ENCODE measurements at regions not wholly inside any gene's neighbourhood (a gene's known extent, or its start where the extent isn't known, plus 50 kb on each side); places are given as distances from the start of the nearest gene placed in this dataset.

DNA sequence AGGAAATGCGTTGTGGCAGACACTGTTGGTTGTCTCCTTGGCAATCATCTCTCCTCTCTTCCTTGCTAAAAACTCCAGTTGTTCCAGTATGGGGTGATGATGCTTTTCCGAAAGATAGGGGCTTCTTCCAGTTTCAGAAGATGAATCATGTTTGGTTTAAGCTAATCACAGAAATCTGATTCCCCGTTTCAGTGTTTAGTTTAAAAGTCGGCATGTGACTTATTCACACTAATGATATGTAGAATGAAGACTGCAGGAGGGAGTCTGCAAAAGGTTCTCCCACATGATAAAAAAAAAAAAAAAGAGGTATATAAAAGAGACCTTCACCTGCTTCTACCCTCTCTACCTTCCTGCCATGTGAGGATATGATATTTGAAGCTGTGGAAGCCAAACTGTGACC lies 239.0 kb upstream of the SIX2 start:
- DNase-seq: no peak

DNA sequence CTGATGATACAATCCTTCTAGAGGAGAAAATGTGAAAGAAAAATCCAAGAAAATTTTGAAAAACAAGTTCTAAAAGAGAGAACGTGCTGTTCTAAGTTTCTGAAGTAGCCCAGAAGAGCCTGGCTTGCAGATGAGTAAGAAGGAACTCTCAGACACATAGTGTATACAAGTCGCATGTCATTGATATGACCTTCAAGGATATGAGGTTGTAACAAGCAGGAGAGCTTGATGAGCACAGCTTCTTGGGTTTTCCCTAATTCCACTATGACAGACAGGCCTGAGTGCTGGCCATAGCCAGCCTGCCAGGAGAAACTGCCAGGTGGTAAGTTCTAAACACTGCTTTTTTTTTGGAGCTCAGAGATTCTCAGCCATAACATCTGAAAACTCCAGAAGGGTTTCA lies 235.7 kb upstream of the SIX2 start:
- DNase-seq: no peak

DNA sequence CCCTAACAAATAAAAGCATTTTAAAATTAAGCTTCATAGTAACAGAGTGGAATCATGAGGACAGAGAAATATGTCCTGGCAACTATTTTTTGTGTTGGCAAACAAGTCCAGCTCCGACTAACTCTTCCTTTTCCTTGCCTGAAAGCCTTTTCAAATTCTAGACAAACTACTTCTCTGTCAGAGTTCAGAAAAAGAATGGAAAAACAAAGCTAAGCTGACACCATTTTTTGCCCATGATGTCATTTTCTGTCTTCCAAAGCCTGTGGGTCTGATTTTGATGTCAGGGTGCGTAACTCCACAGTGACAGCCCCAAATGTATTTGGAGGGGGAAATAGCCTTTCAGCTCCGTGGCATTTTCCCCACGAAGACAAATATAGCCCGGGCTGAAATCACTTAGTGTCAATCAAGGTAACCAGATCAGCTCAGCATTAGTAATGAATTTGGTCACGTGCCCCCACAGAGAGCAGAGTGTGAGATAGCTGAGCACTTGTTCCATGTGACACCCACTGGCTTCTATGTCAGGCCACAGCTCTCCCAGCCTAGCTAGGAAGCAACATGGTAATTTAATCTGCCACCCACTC lies 233.0 kb upstream of the SIX2 start:
- DNase-seq: peak; percentile 29 to 35

DNA sequence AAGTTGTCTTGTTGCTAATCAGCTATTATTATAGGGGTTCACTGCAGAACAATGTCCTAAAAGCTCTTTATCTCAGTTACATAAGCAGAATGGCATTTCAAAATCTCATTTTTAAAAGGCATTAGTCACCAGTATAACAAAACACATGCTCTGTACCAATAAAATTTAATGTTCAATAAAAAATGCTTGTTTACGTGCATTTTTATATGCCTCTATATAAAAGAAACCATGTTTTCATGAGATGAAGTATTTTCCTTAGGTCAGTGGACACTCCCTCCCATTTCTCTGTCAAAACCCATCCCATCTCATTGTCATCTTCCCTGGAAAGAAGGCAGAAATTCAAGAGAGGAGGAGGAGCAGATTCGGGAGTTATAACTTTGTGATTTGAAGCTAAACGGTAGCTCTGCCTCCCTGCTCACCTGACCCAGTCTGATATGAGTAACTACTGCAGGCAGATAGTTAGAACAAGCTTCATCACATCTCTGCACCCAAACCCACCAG lies 231.9 kb upstream of the SIX2 start:
- no peak for DNase-seq

DNA sequence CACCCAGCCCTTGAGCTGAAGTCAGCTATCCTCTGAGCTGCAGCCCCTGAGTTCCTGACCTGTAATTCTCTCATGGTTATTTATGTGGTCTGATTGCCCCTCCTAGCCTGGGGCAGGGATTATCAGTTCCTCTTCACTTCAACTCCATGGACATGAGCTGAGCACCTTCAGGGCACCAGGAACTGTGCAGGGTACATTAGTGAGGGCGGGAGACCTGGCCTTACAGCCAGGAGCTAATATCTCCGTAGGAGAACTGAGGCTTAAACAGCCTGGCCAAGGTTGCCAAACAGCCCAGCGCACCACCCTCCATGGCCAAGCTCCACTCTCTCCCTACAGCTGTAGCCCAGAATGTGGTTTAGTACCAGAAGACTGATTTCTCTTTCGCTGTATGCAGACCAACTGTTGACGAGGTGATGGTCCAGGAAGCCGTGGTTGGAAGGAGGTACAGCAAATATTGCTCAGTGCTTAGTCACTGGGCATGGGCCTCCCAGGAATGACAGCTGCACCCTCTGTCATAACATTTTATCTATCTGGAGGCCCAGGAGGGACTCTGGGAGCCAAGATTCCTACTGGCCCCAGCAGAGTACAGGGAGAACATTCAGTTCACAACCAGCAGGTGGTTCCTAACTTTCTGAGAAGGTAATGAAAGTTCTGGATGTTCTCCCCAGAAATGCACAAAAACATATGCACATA lies 228.7 kb upstream of the SIX2 start:
- peak; percentile 79 for DNase-seq

DNA sequence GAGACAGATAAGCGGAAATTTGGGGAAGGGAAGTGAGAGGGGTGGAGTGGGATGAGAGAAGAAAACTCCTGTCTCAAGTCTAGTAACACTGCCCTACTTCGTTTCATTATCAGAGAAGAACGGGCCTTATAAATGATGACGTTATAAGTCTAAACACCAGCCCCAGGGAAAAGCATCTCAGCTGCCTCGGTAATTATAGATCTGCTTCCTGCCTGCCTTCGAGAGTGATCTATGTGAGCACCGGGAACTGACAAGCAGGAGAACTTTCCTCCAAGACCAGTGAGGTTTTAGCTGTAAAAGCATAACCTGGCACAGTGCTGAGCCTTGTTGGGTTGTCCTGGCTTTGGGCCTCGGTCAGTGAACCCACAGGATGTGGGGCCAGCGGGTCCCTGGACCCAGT lies 227.9 kb upstream of the SIX2 start:
- peak; percentile 42 to 61 for DNase-seq

DNA sequence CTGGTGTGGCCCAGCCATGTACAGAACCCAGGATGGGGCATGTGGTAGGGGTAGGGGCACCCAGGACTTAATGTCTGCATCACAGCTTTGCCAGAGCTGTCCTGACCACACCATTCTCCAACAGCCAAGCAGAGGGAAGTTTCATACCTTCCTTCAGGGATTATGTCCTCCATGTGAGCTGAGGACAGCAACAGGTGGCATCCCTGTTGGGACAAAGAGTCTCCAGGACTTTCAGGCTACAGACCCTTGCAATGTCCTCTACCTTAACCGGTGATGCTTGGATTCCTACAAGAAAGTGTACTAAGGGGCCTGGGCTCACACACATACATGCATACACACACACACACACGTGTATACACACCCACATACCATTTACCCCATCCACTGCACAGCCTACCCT lies 227.0 kb upstream of the SIX2 start:
- DNase-seq: no peak

DNA sequence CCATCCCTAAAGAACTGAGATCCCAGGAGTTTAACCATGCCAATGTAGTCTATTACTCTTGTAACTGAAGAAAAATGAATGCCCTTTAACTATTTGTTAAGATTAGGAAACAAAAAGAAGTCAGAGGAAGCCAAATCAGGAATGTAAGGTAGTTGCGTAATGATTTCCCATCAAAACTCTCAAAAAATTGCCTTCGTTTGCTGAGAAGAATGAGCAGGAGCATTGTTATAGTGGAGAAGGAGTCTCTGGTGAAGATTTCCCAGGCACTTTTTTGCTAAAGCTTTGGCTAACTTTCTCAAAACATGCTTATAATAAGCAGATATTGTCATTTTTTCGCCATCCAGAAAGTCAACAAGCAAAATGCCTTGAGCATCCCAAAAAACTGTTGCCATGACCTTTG lies 224.0 kb upstream of the SIX2 start:
- no peak for DNase-seq

DNA sequence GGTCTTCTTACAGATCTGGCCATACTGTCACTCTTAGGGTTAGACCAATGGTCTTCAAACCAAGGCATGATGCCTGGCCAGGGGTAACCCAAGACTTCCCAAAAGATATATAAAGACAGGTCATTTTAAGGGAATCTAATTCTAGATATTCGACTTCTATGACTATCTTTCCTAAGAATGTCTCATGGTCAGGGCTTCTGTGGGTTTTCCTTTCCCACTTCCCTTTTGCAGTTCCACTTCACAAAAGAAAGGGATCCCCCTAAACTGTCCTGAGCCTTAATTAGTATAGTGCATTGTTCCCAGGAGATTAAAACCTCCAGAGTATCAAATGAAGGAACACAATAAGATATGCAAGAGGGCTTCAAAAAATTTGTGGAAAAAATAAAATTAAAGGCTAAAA lies 223.6 kb upstream of the SIX2 start:
- no peak for DNase-seq

DNA sequence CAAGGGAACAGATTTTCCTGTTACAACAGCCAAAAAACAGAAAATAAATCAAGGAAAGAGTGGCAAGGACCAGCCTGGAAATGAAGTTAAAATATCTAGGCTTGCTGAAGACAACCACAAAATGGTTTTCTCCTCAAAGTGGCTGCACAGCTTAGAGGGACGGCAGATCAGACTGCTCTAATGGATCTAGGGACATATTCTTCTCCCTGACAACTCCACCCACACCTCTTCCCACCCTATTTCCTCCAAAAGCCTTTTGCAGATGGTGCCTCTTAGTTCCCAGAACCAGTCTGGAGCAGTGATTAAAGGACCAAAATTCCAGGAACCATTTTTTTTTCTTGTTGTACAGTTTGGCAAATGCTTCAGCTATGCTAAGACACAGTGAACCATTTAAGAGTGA lies 220.2 kb upstream of the SIX2 start:
- DNase-seq: no peak

DNA sequence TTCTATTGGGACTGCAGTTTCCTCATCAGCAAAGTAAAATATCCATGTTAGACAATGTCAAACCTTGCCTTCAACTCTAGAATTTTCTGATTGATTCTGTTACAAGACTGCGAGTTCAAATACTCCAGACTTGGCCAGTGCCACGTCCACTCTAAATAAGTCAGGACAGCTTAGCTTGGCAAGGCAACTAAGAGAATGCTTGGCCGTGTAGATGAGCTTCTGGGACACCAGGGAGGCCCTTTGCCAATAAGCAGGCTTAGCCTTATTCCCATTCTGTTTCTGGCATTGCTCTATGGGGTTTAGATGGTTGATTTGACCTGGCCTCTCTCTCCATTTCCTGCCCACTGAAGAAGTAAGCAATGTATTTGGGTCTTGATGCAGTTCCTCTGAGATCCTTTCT lies 218.1 kb upstream of the SIX2 start:
- no peak for DNase-seq

DNA sequence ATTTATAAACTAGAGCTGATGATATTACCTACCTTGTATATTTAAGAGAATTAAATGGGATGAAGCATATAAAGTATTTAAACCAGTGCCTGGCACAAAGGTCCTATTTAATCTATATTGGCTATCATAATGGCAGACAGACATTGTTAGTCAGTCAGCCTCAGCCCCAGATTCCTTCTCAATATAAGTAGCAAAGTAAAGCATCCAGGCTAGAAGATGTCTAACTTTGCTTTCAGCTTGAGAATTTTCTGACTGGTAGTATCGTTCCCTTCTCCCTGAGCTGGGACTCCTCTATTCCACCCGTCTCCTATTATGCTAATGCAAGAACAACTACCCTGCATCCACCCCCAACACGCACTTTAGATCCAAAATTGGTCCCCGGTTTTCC lies 215.7 kb upstream of the SIX2 start:
- no peak for DNase-seq

DNA sequence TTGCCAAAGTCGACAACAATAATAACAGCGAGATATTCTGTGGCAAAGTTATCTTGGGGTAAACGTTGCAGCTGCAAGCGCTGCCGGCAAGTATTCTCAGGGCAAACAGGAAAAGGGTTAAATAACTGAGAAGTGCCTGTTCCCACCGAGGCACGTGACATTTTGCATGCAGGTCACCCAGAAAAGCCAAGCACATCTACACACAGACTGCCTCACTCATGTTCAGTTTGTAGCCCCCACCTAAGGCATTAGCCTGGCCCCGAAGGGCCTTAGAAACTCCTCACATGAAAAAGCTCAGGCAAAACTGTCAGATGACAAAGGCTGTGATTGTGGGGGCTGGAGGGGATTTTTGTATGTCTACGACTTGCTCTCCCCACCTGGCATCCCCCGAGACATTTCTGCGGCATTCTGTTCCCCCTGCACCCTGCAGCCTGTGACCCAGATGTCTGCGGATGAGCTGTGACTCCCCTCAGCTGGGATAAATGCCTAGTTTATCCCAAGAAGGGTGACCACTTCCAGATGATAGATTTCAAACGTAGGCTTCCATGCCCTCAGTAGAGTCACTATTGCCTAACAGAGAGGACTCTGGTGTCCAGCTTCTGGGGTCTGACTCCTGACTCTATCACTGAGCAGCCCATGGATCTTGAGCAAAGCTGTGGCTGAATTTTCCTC lies 215.2 kb upstream of the SIX2 start:
- no peak for DNase-seq

DNA sequence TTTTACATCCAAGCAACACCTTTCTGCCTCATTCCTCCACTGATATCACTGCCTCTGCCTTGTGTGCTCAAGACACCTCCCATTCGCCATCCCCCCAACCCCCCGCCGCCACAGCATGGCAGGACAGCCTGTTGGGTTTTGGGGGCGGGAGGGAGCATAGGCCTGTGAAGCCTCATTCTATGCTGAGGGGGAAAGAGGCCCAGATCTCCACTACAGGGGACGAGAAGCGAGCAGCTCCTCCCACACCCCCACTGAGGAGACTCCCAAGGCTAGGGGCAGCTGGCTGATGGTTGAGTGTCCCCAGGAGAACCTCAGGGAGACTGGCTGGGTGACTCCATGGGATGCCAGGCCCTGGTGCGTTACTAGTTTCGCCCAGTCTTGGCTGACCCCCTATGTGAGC lies 214.3 kb upstream of the SIX2 start:
- no peak for DNase-seq

DNA sequence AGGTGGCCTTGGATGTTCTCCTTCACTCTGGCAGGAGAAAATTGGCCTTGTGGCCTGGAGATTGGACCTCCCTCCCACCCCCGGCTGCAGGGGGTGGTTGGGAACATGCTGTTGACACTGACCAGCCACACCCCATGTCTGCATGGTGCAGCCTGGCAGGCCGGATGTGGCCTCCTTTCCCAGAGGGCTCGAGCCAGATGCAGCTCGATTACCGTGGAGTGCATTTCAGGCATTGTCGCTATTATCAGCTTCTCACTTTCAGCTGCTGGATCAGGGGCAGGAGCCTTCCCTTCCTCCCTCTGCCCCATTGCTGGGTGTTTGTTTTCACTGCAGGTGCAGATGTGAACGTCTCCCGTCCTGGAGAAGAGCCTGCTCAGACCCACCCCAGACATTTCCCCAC lies 211.0 kb upstream of the SIX2 start:
- peak; percentile 78 to 82 for DNase-seq

DNA sequence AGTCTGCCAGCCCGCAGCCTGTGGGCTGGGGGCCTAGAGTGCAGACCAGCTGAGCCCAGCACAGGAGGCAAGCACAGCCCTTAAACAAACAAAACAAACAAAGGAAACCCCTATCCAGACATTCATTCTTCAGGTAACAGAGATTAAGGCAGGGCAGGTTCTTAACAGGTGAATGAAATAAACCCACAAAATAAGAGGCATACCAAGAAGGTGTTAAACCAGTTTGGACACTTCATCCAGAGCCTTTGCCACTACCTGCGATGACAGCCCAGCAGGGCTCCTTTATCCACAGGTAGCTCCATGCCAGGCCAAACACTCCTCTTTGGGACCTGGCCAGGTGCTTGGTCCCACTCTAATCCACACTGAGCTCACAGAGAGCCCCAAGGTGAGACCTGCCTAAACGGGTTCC lies 209.7 kb upstream of the SIX2 start:
- DNase-seq: no peak

DNA sequence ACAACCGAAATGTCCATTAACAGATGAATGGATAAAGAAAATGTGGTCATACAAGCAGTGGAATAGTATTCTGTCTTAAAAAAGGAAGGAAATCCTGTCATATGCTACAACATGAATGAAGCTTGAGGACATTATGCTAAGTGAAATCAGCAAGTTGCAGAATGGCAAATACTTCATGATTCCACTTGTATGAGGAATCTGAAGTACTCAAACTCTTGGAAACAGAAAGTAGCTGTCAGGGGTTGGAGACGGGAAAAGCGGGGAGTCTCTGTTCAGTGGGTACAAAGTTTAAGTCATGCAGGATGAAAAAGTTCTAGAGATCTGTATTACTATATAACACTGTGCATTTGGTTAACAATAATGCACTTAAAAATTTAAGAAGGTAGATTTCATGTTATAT lies 209.0 kb upstream of the SIX2 start:
- DNase-seq: no peak

DNA sequence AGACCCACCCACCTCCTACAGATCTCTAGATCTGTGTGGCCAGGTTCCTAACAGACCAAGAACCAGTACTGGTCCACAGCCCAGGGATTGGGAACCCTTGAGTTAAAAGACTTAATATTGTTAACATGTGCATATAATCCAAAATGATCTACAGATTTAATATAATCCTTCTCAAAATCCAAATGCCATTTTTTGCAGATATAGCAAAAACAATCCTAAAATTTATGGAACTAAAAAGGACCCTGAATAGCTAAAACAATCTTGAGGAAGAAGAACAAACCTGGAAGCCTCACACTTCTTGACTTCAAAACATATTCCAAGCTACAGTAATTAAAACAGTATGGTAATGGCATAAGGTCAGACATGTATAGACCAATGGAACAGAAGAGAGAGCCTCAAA lies 206.9 kb upstream of the SIX2 start:
- DNase-seq: no peak

DNA sequence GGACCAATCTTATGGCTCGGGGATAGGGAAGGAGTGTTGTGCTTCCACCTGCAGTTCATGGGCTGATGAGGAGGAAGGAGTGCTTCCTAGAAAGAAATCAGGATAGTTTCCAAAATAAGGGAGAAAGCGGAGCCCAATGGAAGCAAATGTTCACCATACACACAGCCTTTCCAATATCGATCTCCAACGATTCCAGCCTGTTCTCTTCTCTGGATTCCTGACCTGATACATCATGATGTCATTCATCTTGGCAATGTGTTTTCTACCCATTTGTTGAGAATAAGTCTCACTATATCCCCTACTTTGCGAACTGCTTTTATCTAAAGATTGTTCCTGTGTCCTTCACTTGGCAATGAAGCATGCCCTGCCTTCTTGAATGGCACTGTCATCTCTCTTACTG lies 205.3 kb upstream of the SIX2 start:
- DNase-seq: no peak

DNA sequence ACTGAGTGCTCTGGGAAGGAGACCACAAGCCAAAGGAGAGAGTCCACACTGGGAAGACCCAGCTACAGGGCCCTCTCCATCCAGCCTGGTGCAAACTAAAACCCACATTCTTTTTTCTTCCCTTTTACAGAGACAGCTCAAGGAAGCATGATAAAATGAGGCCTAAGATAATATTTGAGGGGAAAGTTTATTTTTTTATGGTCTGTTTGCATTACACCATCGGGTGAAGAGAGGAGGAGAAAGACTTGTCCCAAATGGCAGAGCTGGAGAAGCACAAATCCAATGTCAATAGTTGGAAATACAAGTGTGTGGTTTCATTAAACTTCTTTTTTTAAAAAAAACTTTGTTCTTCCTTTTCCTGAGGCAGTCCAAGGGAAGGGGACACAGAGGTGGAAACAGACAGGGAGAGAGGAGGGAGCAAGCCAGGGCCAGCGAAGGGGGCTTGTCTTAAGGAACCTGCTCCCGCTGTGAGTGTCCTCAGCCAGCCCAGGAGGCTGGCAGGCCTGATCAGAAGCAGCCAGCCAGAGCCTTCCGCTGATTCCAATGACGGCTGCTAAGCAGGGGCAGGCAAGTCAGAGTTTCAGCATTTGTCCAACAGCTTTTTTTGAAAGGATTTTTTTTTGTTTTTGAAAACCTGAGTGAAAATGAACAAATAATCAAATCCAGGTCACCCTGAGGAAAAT lies 203.8 kb upstream of the SIX2 start:
- DNase-seq: no peak

DNA sequence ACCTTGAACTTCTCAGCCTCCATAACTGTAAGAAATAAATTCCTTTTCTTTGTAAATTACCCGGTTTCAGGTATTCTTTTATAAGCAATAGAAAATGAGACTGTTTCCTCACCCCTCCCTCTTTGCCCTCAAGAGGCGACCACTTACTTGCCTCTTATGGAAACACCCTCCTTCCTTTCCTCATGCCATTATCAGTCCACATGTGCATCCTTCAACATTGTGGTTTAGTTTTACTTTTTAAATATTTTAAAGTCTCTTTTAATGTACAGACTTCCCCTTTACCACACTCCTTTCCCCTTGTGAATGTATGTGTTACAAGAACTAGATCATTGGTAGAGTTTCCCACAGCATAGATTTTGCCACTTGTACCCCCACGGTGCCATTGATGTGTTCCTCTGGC lies 202.4 kb upstream of the SIX2 start:
- DNase-seq: no peak

DNA sequence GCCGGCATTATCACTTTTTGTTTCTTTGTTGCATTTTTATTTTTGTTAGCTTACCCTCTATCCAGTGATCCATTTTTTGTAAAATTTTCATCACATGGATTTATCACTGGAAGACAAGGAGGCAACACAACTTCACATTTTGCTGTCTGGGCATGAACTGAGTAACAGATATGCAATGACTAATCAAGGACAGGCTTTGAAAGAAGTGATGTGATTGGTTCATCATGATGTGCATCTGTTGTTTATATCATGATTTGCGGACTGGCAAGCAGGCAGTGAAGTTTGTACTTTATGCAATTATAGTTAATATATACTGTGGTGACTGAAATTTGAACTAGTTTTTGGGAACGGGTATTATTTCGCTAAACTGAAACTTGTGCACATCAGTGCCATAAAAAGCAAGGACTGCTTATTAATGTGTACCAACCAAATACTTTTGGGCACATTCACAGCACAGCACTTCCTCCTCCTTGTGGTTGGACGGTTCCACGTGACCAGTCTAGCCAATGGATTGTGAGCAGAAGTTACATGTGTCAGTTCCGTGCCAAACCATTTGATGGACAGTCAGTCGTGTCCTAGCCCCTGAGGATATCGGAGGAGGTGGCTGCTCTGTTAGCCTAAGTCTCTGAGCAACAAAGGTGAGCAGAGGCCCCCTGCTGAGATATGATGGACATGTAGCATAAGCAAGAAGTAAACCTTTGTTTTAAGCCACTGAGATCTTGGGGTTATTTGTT lies 201.4 kb upstream of the SIX2 start:
- DNase-seq: no peak

DNA sequence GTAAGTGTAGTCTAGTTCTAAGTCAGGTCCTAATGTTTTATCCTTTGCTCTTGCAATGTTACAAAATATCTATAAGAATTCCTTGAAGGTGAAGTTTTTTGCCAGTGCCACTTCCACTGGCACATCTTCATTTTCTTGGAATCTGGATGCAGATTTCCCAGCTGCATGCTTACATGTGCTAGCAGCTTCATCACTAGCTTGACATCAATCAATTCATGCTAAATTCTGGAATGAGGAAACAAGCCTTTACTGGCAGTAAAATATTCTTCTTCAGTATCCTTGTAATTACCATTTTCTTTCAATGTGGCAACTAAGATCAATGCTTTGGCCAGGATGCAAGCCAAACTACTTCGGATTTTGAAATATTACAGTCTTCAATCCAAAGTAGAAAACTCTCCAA lies 200.6 kb upstream of the SIX2 start:
- DNase-seq: no peak
